ENCODE measurements at regions not wholly inside any gene's neighbourhood (a gene's known extent, or its start where the extent isn't known, plus 50 kb on each side); places are given as distances from the start of the nearest gene placed in this dataset.

GRCh38 chr11:70535191-70535971 is 137.1 kb downstream of the CTTN start:
- no peak for DNase-seq (ENCODE audit: low read depth in 2 of 2)

GRCh38 chr11:70536051-70536877 is 137.9 kb downstream of the CTTN start:
- DNase-seq (ENCODE audit: low read depth in 2 of 2): no peak

DNA sequence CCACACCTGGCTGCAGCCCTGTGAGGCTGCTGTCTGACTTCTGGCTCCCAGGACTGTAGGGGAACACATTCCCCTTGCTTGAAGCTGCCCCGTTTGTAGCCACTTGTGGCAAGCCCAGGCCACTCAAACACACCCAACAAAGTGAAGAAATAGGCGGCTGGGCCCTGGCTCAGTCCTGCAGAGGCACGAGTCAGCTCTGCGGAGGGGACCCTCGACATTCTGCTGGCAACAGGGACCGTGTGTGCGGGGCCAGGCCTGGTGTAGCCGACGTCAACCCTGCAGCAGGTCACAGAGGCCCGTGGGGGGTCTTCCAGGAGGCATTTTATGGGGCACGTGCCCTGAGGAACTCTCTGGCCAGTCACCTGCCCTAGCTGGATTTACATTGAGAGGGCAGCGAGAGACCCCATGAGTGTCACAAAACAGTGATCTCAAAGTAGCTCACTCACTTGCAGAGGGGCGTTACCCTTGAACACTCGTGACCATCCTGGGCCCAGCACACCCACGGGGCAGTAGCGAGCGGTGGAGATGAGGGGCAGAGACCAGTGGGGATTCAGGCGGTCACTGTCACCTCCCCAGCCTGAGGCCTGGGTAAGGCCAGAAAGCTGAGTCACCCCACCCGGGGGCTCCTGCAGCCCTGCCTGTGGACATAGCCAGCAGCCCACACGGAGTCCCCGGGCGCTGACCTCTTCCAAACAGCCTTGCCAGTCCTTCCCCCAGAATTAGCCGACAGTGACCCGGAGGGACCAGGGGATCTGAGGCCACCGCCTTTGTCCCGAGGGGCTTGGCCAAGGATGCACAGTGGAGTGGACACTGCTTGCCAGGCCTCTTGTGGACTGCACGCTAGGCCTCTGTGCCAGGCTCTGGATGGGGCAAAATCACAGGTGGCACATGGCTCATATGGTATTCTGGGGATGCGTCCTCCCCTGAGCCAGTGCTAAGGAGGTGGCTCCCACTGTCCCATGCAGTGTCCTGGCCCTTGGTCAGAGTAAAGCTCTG is 139.5 kb downstream of the CTTN start:
- DNase-seq (ENCODE audit: low read depth in 2 of 2): no peak

DNA sequence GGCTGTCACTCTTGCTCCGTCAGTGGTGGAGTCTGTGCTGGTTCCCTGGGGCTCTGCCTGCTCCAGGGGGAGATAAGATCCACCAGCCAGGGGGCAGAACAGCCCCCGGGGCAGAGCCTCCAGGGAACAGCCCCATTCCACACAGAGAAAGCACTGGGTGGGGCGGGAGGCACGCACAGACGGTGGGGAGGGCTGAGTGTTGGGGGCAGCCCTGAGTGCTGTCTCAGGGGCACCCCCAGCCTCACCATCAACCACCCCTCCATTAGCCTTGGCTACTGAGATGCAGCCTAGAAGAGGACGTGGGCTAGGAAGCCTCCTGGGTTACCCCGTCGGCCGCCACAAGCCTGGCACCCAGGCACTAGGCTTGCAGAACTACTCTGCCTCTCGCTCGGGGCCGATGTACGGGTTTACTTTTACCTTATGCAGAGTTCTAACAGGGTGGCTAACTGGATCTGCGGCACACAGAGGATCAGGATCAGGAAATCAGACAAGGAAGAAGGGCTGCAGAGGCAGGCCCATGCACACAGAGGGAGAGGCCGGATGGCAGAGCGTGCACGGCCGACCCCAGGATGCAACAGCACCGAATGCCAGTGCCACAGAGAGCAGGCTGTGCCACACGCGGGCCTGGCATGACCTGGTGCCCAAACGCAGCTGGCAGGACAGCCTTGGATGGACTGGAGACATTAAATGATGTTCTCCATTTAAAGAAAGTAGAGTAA is 140.5 kb downstream of the CTTN start:
- DNase-seq (ENCODE audit: low read depth in 2 of 2): no peak

DNA sequence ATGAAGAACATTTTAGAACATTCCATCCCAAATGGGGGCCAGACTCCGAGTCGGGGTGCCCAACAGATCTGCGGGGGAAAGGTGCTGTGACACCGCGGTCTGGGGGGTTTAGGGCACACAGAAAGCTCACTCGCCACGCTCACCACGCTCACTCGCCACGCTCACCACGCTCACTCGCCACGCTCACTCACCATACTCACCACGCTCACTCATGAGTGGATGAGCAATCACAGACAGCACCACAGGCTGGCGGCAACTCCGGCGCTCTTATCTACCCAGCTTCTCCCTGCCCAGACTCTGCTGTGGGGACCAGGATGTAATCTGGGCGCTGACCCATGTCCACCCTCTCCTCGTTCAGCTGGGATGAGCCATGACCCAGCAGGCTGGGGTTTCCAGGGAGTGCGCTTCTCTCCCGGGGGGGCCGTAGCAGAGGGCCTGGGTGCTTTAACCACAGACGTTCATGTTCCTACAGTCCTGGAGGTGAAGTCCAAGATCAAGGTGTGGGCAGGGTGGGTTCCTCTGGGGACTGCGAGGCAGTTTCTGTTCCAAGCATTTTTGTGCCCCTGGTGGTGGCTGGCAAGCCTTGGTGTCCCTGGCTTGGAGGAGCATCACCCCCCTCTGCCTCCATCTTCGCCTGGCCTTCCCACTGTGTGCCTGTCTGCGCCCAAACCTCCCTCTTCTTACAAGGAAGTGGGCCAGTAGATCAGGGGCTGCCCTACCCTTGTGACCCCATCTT is 141.2 kb downstream of the CTTN start:
- no peak for DNase-seq (ENCODE audit: low read depth in 2 of 2)

GRCh38 chr11:70540196-70540595 is 141.9 kb downstream of the CTTN start:
- no peak for DNase-seq (ENCODE audit: low read depth in 2 of 2)

- no peak for DNase-seq (ENCODE audit: low read depth in 2 of 2)
Measured at GRCh38 chr11:70541176-70541575, 142.8 kb downstream of the CTTN start.

DNA sequence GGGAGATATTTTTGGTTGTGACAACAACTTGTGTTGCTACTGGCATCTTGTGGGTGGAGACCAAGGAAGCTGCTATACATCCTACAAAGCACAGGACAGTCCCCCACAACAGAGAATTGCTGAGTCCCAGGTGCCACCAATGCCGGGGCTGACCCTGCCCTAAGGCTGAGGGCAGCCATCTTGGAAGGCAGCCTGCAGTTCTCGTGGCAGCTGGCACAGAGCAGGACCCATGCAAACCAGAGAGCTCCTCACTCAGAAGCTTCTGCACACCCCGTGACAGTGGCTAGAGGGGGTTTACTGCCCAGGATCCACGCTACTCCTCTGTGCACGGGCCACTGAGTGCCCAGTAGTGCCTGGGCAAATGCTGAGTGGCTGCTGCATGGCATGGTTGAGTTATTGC is 143.4 kb downstream of the CTTN start:
- DNase-seq (ENCODE audit: low read depth in 2 of 2): no peak

GRCh38 chr11:70542406-70542805 is 144.1 kb downstream of the CTTN start:
- DNase-seq (ENCODE audit: low read depth in 2 of 2): no peak

- no peak for DNase-seq (ENCODE audit: low read depth in 2 of 2)
Measured at GRCh38 chr11:70542811-70543210, 144.5 kb downstream of the CTTN start.

GRCh38 chr11:70543611-70544010 is 145.3 kb downstream of the CTTN start:
- DNase-seq (ENCODE audit: low read depth in 2 of 2): no peak

DNA sequence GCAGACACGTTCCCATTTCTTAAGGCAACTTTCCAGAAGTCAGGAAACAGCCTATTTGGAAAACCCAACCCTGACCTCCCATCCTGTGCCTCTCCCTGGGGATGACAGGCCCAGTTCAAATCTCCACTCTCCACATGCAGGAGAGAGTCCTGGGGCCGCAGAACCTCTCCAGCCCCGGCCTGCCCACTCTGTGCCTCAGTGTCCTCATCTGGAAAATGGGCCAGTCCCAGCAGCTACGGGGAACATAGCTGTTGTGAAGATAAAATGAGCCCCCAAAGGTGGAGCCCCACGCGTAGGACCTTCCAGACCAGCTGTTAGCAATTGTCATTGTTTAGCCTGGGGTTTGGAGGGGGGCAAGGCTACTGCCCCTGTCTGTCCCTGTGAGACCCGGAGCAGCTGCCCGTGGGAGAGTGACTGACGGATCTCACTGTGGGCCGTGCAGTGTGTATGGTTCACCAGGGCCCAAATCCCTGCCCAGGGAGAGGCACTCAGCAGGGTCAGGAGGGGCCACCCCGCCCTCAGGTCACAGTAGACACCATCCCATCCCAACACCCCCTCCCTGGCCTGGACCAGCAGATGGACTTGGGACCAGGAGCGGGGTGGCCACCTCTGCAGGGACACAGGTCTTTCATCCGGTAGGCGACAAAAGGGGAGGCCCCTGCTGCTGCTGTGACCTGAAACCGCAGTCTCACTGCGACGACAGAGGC is 145.9 kb downstream of the CTTN start:
- no peak for DNase-seq (ENCODE audit: low read depth in 2 of 2)

GRCh38 chr11:70544774-70545609 is 146.7 kb downstream of the CTTN start:
- no peak for DNase-seq (ENCODE audit: low read depth in 2 of 2)

DNA sequence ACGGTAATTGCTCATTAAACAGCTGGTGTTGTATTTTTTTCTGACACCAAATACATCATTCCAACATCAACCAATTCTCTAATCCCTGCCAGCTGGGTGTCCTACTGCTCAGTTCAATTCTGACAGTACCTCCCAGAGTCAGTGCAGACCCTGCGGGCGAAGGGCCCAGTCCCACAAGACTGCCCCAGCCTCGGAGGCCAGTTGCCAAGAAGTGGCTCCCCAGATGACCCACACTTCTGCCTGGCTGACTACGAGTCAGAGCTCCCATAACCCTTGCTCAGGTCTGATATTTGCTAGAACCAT is 147.2 kb downstream of the CTTN start:
- no peak for DNase-seq (ENCODE audit: low read depth in 2 of 2)

- no peak for DNase-seq (ENCODE audit: low read depth in 2 of 2)
Measured at GRCh38 chr11:70546191-70546940, 148.0 kb downstream of the CTTN start.

DNA sequence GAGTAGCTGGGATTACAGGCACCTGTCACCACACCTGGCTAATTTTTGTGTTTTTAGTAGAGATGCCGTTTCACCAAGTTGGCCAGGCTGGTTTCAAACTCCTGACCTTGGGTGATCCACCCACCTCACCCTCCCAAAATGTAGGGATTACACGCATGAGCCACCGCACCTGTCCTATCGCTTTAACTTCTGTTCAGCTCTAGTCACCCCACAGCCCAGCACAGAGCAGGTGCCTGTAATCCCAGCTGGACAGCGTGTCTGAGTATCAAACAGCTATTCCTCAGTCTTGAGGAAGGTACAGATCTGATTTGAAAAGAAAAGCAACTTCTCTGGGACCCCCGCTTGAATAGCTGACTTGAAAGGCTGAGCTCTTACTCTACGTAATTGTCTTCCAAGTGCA is 149.1 kb downstream of the CTTN start:
- DNase-seq (ENCODE audit: low read depth in 2 of 2): no peak

- no peak for DNase-seq (ENCODE audit: low read depth in 2 of 2)
Measured at GRCh38 chr11:70547821-70548670, 149.7 kb downstream of the CTTN start.

DNA sequence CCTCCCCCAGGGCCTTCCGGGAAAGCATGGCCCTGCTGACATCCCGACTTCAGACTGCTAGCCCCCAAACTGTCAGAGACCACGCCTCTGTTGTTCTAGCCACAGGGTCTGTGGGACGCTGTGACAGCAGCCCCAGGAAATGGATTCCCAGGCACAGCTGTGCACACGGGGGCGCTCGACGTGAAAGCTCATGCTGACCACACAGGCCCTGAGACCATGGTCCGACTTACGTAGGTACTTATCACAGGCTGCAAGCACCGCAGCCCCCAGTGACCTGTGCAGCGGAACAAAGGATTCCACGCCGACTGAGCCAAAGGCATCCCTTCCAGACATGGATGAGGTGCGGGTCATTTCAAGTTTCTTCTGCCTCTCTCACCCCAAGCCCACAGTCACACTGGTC is 150.6 kb downstream of the CTTN start:
- no peak for DNase-seq (ENCODE audit: low read depth in 2 of 2)
